ENCODE measurements at regions not wholly inside any gene's neighbourhood (a gene's known extent, or its start where the extent isn't known, plus 50 kb on each side); places are given as distances from the start of the nearest gene placed in this dataset.
"Not testable (repeated sequence)": the region's sequence is repeated elsewhere in the genome, so short reads cannot be mapped to it uniquely, and the experiment has no call there.

DNA sequence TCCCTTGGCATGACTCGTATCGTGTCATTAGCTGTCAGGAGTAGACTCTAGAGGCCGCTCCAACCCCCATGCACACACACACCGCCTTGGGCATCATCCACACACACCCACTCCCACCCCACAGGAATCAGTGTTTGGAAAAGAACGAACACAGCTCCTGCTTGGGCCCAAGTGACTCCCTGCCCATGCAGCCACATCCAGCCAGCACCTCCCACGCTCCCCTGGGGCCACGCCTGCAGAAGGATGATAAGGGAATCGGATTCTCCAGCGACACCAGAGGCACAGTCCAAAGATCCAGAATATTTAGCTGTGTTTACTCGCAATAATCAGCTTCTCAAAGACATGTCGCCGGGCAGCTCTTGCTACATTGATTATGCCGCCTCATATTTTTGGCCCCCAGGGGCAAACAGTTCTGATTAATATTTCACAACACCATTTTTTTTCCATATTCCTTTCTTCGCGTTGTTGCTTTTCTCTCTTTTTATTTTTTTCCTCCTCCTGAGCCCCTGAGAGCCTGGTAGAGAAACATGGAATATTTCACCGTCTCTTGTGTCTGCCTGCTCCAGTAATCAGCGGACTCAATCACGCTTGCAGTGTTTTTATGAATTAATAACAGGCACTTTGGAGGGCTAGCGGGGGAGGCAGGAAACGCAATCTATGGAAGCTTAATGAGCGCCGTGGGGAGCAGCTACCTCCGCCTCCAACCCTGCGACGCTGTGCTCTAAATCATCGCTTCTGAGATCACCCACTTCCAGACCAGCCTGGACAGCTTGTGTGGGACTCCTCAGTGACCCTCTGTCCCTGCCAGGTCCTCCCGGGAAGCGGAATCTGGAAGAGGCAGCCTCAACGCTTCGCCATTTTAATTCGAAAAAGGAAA is 221.4 kb downstream of the TLE3 start:
- no peak for DNase-seq (ENCODE audit: extremely low read depth, low read depth, low spot score)

DNA sequence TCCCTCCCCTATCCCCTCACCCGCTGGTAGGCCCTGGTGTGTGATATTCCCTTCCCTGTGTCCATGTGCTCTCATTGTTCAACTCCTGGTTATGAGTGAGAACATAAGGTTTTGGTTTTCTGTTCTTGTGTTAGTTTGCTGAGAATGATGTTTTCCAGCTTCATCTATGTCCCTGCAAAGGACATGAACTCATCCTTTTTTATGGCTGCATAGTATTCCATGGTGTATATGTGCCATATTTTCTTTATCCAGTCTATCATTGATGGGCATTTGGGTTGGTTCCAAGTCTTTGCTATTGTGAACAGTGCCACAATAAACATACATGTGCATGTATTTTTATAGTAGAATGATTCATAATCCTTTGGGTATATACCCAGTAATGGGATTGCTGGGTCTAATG is 217.8 kb downstream of the TLE3 start:
- DNase-seq (ENCODE audit: extremely low read depth, low read depth, low spot score) = not testable (repeated sequence)

DNA sequence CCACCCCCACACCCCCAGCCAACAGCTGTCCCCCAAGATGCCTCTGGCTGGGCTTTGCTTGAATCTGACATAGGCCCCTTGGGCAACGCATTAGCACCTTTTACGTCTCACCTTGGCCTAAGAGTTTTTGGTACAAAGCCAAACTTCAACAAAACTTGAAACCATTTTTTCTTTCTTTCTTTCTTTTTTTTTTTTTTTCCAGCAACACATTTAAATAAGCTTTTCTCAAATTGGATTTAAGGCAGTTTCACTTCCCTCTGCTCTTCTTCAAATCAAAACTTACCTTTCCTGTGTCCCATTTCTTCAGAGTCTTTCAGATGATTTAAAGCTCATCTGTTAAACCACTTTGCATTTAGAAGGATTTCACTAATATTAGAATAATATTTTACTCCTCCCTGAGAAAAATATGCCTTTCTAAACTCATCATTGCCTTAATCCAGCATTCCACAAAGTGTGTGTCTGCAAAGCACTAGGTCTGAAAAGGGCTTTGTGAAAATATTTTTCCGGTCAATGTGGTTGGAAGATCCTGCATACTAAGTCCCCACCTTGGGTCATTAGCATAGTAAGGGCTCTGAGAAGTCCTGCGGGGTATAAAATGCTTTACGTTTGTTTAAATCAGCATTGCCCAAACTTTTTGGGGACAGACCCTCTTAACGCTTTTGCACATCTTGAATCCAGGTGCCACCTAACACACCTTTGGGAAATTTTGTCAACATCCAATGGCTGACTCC is 217.0 kb downstream of the TLE3 start:
- no peak for DNase-seq (ENCODE audit: extremely low read depth, low read depth, low spot score)

DNA sequence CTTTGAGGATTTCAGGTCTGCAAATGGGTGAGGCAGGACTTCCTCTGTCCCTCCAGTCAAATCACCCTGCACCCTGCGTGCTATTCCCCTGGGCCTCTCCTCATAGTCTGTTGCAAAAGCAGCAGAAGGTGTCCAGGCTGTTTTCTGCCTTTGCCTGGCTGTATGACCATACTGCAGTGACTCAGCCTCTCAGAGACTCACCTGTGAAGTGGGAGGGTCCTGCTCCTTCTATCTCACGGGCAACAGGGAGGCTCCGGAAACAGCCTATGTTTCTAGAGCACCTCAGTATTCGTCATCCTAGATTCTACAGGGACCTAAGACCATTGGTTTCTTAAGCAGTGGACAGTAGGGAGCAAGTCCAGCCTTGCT is 216.4 kb downstream of the TLE3 start:
- DNase-seq (ENCODE audit: extremely low read depth, low read depth, low spot score) = no peak

DNA sequence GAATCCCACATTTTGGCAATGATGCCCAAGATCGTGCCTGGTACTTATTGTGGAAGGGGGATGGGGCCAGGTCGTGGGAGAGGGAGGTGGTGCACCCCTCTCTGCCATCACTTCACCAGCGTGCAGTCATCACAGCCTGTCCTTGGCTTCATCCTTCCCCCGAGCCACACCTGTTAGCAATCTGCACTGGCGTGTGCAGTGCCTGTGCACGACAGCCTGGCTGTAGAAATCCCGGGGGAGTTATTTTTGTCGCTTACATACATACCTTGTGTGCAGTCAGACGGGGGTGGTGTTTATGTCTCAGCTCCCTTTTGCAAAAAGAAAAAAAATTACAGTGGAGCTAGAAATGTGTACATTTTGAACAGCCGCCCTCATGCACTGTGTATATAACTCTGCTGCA is 216.0 kb downstream of the TLE3 start:
- no peak for DNase-seq (ENCODE audit: extremely low read depth, low read depth, low spot score)

DNA sequence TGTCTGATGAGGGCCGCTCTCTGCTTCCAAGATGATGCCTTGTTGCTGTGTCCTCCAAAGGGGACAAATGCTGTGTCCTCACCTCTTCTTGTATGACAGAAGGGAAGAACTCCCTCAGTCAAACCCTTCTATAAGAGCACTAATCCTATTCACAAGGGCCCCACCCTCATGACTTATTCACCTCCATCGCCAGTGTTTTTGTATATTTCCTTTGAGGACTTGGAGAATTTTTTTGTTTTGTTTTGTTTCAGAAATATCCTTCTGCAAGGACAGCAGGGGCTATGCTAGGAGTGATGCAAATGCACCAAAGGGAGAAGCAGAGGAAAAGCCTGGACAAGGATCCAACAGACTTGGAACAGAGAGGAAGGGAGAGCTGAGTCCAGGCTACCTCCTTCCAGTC is 214.4 kb downstream of the TLE3 start:
- no peak for DNase-seq (ENCODE audit: extremely low read depth, low read depth, low spot score)

DNA sequence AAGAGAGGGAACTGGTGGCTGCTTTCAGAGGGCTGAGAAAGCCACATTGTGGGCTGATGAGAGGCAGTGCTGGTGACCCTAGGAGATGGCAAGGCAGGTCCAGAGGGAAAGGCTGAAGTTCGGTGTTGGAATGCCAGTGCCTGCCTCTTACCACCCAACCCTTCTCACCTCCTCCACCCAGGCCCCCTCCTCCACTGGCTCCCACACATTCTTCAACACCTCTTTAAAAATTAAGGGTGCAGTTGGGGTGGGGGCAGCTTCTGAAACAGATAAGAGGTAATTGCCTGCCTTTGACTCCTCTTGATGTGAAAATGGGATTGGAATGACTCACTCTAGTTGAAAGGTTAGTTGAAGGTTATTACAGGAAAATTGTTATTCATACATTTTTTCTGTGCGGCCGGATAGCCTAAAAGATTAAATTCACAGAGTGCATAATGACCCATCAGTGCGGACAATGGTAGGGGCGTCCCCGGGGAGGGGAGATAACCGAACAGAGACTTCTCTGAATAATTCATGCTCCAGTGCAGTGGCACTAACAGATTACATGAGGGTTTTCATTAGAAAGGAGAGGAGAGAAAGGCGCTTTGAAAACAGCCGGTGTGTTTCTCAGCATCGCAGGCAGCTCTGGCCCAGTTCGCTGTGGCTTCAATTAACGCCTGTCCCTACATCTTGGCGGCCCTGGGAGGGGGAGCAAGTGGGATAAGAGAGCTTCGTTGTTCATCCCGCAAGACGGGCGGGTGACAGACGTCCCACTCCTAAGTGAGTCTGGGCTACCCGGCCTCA is 212.4 kb downstream of the TLE3 start:
- DNase-seq (ENCODE audit: extremely low read depth, low read depth, low spot score) = no peak

DNA sequence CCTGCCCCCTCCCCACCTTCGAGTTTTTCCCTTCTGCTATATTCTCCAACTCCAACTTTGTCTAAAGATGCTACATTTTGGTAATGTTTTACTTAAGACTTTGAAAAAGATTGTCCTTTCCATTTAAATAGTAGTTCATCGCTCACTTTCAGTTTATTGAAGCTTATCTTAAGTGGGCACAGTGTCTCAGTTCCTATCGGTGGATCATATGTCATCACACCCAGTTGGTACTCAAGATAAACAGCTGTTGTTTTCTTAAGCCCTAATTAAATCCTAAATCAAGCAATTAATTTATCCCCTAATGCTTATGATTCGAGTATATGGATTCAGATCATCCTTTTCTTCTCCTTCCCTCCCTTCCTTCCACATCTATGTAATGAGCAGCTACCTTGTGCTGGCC is 210.7 kb downstream of the TLE3 start:
- DNase-seq (ENCODE audit: extremely low read depth, low read depth, low spot score) = no peak

DNA sequence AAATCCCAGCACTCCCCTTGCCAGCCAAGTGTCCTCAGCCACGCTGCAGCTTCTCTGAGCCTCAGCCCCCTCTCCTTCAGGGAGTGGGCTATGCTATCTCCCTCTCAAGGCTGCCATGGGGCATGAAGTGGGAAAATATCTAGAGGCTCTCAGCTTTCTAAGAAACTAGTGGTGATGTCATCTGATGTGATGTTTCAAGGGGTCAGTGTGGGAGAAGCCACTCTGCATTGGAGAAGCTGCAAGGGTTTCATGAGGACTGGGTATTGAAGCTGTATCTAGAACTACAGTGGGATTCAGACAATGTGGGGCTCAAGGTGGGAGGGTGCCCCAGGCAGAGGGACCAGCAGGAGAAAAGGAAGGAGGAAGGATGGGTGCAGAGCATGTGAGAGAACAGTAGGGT is 210.2 kb downstream of the TLE3 start:
- no peak for DNase-seq (ENCODE audit: extremely low read depth, low read depth, low spot score)

DNA sequence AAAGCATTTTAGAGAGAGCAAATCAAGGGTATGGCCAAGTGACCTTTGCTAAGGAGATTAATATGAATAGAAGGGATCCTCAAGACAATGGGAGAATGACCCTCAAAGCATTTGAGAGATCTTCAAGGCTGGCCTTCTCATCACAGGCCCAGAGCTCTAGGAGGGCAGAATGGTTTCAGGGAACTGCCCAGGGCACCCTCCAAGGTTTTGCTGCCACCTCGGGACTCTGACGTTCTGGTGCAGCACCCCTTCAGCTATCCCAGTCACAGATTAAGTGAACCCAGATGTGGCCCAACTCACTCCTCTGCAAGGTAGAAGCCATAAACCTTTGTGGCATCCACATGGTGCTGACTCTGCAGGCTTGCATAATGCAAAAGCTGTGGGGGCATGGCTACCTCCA is 209.3 kb downstream of the TLE3 start:
- no peak for DNase-seq (ENCODE audit: extremely low read depth, low read depth, low spot score)

DNA sequence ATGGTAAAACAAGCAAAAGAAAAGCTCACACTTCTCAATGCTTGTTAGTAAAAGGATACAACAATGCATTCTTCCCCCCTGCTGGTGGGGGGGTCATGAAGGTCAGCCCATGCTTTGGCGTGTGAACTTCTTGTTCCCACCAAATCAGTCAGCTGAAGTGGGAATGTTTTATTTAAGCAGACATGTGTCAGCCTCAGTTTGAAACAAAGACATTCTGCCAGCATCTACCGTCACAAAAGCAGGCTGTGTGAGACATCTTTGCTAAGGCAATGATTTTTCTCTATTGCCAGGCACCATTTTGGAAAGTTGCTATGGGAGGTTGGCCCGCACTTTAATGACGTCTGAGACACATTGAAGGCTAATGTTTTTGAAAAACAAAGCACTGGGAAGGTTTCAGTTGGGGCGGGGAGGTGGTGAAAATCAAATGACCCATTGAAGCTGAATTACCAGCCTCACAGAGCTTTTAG is 206.6 kb downstream of the TLE3 start:
- no peak for DNase-seq (ENCODE audit: extremely low read depth, low read depth, low spot score)

DNA sequence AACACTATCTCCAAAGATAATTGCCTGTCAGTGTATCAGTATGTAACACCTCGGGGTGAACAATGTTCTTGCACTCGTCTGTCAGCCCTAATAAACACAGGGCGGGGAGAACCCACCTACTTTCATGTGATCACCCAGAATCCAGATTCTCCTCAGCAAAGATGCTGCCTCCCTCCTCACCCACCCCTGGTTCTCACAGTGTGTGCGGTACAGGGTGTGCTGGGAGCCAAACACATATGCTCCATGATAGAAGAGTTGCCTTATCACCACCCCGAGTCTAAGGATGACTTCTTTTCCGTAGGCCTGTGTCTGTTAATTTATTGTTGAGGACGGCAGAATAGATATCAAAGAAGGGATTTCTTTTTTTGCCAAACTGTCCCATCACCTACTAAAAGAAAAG is 206.1 kb downstream of the TLE3 start:
- no peak for DNase-seq (ENCODE audit: extremely low read depth, low read depth, low spot score)

DNA sequence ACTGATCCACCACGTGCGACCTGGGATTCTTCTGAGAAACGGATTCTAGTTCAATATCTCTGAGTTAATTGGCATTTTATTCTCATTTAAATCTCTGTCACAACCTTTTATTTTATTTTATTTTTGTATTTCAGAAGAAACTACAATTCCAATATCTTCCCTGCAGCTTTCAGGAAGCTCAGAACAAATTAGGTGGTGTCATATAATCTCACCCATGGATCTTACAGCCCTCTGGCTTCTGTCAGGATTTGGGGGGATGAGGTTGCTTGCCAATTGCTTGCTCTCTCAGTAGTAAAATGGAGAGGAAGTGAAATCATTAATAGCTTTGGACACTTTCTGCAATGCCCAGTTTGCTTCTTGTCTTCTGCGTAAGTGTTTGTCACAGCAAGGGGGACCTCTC is 205.4 kb downstream of the TLE3 start:
- DNase-seq (ENCODE audit: extremely low read depth, low read depth, low spot score) = no peak

DNA sequence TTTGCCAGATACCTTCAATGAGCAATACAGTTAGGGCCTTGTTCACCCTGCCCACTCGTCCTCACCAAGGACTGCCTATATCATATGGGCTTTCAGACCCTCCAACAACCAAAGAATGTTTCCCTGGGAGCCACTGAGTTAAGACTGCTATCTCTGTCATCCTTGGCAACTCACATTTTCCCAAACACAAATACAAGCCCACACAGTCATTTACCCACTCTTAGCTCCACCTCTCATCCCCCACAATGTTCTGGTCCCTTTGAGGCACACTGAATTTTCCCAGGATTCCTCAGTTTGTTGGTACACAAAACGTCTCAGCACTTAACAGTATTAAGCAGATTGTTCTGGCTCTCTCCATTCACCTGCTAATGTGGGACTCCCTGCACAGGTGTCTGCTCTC is 204.6 kb downstream of the TLE3 start:
- no peak for DNase-seq (ENCODE audit: extremely low read depth, low read depth, low spot score)

DNA sequence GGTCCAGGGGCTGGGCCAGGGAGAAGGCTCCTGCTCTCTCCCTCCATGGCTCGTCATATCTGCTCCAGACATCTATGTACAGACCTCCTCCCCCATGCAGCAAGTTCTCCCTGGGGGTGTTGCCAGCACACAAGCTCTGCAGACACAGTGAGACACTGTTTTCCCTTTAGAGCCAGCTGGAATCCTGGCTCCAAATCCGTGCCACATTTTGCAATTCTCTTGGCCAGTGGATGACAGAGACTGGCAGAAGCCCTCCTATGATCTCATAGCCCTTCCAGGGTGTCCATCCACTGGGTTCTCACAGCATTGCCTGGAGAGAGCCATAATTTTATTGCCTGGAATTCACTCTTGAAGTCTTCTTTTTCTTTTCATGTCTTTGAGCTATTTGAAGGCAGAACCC is 203.9 kb downstream of the TLE3 start:
- DNase-seq (ENCODE audit: extremely low read depth, low read depth, low spot score) = no peak

DNA sequence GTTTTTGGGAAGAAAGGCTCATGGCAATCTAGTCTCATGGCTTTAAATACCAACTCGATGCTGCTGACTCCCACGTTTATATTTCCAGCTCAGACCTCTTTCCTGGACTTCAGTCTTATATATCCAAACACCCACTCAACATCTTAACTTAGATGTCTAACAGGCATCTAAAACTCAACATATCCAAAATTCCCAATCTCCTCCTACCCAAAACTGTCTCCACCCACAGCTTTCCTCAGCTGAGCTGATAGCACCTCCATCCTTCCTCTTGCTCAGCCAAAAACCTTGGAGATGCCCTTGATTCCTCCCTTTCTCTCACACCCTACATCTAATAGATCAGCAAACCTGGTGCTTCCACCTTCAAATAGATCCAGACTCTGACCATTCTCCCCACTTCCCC is 202.5 kb downstream of the TLE3 start:
- DNase-seq (ENCODE audit: extremely low read depth, low read depth, low spot score) = no peak

DNA sequence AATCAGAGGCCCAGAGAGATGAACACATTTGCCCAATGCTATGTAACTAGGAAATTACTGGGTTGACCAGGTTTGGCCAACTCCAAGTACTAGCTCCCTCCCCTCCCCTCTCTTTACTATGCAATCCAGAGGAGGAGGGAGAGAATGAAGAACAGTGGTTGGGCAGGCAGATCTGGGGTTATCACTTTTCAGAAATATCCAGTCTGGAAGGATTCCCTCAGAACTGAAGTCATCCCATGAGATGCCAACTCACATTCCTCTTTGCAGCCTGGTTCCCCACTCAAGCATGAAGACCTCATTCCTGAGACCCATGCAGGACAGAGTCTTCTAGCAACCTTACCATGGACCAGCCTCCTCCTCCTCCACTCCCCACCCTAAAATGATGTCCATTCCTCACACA is 201.1 kb downstream of the TLE3 start:
- DNase-seq (ENCODE audit: extremely low read depth, low read depth, low spot score) = no peak

DNA sequence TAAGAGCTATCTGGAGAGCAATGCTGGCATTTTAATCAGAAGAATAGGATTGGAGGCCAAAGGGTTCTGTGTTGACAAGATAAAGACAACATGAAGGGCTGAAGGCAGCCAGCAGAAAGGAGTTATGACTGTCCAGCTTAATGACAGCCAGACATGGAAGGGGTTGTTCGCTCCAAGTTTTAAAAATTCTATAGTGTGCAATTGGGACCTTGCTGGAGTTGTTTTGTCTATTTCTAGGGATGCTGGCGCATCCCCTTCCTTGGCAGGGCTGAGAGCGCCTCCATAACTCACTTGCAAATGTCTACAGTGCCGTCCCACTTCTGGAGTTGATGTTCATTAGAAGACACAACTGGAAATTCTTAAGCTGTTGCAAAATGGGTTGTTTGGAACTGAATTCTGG is 200.7 kb downstream of the TLE3 start:
- DNase-seq (ENCODE audit: extremely low read depth, low read depth, low spot score) = no peak

DNA sequence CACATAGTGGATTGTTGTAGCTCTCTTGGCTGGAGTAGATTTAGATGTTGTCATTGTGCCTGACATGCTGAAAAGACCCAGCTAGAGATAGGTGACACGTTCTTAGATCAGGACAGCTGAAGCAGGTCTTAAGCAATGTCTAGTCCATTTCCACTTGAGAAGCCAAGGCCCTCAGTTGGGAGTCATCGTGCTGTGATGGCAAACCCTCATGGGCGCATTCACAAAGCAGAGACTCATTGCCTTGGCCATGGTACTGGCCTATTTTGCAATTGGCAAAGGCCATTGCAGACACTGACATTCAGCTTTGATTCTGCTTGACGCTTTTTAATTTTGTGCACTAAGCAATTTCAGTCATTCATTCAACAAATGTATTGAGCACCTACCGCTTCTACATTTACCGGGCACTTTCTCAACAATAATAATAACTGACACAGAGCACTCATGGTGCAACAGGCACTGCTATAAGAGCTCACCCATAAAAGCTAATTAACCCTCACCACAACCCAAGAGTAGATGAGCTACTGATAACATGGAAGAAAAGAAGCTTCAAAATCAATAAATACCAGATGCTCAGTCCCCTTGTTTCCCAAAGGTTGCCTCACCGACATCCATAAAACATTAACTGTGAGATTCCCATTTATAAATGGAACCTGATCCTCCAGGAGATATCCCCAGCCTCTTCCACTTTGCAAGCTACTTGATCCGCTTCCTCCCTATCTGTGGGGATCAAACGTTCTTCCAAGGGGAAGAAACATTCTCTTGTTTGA is 200.1 kb downstream of the TLE3 start:
- DNase-seq (ENCODE audit: extremely low read depth, low read depth, low spot score) = no peak

DNA sequence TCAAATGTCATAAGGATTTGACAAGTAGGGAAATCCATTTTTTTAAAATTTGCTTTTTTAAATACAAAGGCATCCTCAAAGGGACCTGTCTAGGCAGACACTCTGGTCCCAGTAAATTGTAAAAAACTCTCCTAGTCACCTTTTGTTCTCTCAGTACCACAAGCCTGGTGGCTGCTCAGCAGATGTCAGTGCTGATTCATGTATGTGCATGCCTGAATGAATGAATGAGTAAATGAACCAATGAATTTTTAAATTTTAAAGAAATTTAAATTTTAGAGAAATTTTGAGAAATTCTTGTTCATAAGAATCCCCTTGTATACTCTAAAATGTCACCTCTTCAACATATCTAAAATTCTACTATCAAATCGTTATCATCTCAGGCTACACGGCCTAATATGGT is 199.5 kb downstream of the TLE3 start:
- no peak for DNase-seq (ENCODE audit: extremely low read depth, low read depth, low spot score)
